Islet precursor cell (in vitro differentiated cells): ENCODE measurements at regions not wholly inside any gene's neighbourhood (a gene's known extent, or its start where the extent isn't known, plus 50 kb on each side); places are given as distances from the start of the nearest gene placed in this dataset.
A peak's percentile ranks its signal among the peaks of the same experiment; 100 is the strongest.

Experiments
- DNase-seq: peaks from one replicate; pipeline ENCODE4 v3.0.0-alpha.2; 2018

- no peak for DNase-seq
Measured at GRCh38 chr16:50910736-50911100, 168.8 kb downstream of the CYLD start.

GRCh38 chr16:50909831-50910735 lies 168.2 kb downstream of the CYLD start:
- DNase-seq: no peak

GRCh38 chr16:50908468-50908867 lies 166.6 kb downstream of the CYLD start:
- DNase-seq: no peak

- no peak for DNase-seq
Measured at GRCh38 chr16:50906454-50906853, 164.6 kb downstream of the CYLD start.

- no peak for DNase-seq
Measured at GRCh38 chr16:50902457-50902856, 160.6 kb downstream of the CYLD start.

- DNase-seq: no peak
Measured at GRCh38 chr16:50901062-50901461, 159.2 kb downstream of the CYLD start.

GRCh38 chr16:50900391-50900942 lies 158.6 kb downstream of the CYLD start:
- DNase-seq: no peak

- no peak for DNase-seq
Measured at GRCh38 chr16:50899951-50900350, 158.1 kb downstream of the CYLD start.

GRCh38 chr16:50889746-50890145 lies 147.9 kb downstream of the CYLD start:
- peak; percentile 20 for DNase-seq

GRCh38 chr16:50889276-50889675 lies 147.4 kb downstream of the CYLD start:
- DNase-seq: peak; percentile 41

GRCh38 chr16:50888486-50889261 lies 146.8 kb downstream of the CYLD start:
- peak; percentile 23 for DNase-seq

GRCh38 chr16:50887500-50888298 lies 145.8 kb downstream of the CYLD start:
- no peak for DNase-seq

GRCh38 chr16:50884066-50884860 lies 142.4 kb downstream of the CYLD start:
- peak; percentile 62 for DNase-seq

- peak; percentile 22 for DNase-seq
Measured at GRCh38 chr16:50881956-50882355, 140.1 kb downstream of the CYLD start.

GRCh38 chr16:50881331-50881830 lies 139.5 kb downstream of the CYLD start:
- peak; percentile 51 for DNase-seq

- no peak for DNase-seq
Measured at GRCh38 chr16:50880926-50881325, 139.0 kb downstream of the CYLD start.

- peak; percentile 83 for DNase-seq
Measured at GRCh38 chr16:50879873-50880695, 138.2 kb downstream of the CYLD start.

GRCh38 chr16:50878966-50879615 lies 137.2 kb downstream of the CYLD start:
- peak; percentile 32 for DNase-seq

- DNase-seq: no peak
Measured at GRCh38 chr16:50878536-50878935, 136.7 kb downstream of the CYLD start.

GRCh38 chr16:50876263-50876662 lies 134.4 kb downstream of the CYLD start:
- no peak for DNase-seq
